GM19351 (cell line): ENCODE measurements at regions not wholly inside any gene's neighbourhood (a gene's known extent, or its start where the extent isn't known, plus 50 kb on each side); places are given as distances from the start of the nearest gene placed in this dataset.

Source experiments
- ATAC-seq: cut with Tn5 transposase; IDR thresholded peaks from one replicate; pipeline ENCODE4 v1.9.1; 2021; ENCODE audit warnings: mild to moderate bottlenecking, moderate library complexity; ENCODE audit not compliant: unreplicated experiment

GRCh38 chr5:117205894-117206293, 631.3 kb upstream of the SEMA6A start:
- no peak for ATAC-seq

DNA sequence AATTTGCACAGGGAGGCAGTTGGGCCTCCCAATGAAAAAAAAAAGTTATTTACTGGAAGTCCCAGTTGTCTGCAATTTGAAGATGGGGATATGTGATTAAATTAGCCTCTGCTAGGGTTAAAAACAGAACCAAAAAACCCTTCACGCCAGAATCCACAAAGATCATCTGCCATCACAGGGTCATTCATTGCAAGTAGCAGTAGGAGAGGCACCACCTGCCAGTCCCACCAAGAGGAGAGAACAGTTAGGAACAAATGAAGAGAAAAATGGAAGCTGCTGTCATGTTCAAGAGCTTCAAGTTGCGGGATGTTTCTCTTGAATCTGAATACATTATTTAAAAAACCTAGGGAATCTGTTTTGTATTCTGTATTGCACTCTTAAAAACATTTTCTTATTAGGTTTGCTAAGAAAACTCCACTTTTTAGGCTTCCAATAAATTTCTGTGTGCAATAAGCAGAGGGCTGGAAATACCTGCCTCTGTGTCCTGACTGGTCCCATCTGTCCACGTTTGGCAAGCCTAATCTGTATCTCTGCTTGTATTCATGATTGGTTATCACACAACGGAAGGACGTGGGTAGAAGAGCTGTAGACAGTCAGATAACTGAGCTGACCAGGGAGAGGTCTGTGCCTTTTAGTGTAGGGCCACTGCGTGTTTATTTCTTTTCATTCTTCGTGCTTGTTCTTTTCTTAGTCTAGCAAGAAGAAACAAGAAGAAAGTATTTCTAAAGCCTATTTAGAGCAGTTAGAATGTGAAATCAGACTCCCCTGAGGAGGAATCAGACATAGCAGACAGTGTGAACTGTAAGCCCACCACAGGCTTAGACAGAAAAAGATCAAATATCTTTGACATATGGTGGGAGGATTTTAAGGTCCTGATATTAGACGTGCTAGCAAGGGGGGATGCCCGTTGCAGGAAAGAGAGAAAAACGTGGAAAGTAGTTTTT, 630.6 kb upstream of the SEMA6A start:
- no peak for ATAC-seq

GRCh38 chr5:117204404-117204803, 629.8 kb upstream of the SEMA6A start:
- no peak for ATAC-seq

DNA sequence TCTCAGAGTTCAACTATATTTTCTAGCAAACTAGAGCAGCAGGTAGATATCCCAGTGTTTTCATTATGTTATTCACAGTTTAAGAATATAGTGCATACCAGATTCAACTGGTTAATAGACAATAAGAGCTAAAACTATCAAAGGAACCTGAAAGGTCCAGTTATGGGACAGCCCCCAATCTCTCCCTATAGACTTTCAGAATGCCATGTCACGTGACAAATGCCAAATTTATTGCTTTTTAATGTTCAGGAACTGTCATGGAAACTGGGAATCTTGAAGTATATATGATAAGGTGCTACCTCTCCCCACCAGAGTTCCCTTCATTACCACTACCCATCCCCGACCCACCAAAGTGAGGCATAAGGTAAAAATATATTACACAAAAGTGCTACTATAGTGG, 629.0 kb upstream of the SEMA6A start:
- no peak for ATAC-seq

DNA sequence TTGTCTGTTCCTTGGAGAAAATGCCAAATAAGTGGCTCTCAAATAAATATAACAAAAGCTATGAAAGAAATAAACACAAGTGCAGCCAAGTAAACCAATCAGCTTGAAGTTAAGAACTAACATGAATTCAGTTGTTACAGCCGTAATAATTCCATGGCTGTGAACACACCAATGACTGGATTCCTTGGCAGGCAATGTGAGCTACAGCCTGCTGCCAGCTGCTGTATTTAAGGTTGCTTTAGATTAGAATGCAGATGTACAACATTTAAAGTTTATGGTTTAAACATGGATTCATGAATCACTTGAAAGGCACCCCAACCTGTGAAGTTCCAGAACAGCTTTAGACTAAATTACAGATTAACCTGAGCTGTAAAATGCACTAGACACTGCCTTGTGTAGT, 626.4 kb upstream of the SEMA6A start:
- no peak for ATAC-seq

- ATAC-seq: no peak
Observed at GRCh38 chr5:117195076-117195475, 620.5 kb upstream of the SEMA6A start.

DNA sequence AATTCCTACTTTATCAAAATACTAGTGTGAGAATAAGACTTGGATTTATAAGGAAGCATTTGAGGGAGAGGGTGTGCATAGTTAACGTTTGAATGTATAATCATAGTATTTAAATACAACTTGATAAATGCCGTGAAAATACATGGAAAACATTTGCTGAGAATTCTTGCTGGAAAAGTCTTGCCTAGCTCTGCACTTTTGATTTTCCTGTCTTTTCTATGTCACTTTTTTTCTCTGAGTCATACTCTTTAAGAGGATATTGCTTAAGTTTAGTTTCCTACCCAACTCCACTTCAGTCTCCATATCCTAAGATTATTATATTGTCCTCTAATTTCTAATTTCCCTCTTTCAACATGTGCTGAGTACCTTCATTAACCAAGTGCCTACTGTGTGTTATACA, 616.6 kb upstream of the SEMA6A start:
- ATAC-seq: no peak

DNA sequence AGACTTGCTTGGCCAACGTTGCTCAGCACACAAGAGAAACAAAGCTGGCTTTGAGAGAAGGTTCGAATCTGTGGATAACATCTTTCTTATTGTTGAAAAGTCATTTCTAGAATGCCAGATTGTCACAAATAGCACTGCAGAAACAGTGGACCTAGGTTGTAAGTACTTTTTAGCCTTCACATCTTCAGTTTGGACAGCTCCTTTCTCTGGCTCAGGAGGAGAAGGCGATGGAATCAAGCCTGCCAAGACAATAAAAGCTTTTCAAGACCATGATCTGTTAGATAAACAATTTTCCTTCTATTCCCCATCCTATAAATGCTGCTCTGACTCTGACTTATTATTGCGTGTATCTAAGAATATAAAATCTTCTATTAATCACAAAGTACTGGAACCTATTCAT, 615.2 kb upstream of the SEMA6A start:
- ATAC-seq: no peak

DNA sequence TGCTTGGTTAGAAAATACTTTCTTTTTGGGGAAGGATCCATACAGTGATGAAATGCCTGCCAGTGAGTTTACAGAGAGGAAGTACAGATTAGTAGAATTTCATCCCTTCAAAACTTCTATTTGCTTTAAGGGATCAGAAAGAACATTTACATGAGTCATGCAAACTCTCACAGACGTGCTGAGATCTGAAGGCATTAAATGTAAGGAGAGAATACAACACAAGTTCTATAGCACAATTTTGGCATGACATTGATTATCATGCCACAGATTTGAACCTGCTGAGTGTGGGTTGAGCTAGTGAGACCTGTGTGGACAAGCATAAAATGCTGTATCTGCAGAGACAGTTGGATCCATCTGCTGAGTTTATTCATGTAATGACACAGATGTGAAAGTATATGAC, 613.6 kb upstream of the SEMA6A start:
- no peak for ATAC-seq

GRCh38 chr5:117186751-117187150, 612.1 kb upstream of the SEMA6A start:
- ATAC-seq: no peak

- no peak for ATAC-seq
Observed at GRCh38 chr5:117183326-117183725, 608.7 kb upstream of the SEMA6A start.

GRCh38 chr5:117182104-117182503, 607.5 kb upstream of the SEMA6A start:
- no peak for ATAC-seq

DNA sequence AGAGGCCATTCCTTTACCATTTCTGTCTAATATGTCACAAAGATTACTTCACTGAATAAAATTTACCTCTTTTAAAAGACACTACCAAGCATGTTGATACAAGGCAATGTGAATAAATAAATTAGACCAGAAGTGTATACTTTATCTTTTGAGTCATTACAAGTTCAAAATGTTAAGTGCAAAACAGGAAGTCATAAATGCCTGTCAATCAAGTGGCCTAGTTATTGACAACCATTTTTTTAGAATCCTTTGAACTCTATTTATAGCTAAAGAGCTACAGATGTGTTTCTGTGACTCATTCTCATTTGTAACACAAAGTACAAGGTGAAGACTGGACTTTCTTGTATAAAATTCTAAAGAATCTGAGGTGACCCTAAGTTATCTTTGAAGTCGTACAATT, 602.7 kb upstream of the SEMA6A start:
- ATAC-seq: no peak

- no peak for ATAC-seq
Observed at GRCh38 chr5:117165068-117165467, 590.4 kb upstream of the SEMA6A start.

DNA sequence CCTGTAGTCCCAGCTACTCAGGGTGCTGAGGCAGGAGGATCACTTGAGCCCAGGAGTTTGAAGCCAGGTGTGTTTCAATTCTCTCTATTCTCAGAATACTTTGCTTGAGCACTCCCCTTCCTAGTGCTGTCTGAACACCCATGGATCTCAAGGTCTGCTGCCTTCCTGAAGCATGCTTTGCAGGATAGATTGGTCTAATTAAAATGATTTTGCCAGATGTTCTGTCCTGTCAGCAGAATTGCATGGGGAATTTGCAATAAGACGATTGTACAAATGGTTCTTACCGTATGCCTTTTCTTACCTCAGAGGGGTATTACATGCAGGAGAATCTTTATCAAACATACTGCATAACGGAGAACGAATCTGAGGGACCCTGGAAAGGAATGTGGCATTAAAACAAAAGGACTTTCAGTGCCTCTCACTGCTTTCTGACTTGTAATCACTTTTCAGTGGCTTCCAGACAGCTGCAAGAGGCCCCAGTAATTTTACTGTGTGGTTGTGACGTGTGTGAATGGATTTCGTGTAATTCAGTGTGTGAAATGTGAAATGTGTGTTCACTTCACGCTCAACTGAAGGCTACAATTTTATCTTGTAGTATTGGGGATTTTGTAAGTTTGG, 587.2 kb upstream of the SEMA6A start:
- no peak for ATAC-seq

DNA sequence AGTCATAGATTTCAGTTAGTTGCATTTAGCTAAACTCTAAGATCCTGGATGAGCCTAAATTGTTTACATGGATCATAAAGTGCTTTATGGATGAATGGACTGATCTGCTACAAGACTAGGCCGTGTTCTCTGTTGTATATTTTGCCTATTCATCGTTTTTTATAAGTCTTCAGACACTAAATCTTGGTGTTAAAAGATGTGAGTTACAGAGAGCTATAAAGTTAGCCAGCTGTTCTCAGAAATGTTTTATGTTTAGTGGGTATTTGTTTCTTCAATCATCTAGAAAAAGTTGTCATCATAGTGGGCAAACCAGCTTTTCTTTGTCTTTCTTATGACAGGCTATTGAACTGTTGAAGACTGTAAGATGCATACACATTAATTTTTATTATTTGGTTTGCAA, 585.8 kb upstream of the SEMA6A start:
- ATAC-seq: no peak

GRCh38 chr5:117149312-117149711, 574.7 kb upstream of the SEMA6A start:
- no peak for ATAC-seq

DNA sequence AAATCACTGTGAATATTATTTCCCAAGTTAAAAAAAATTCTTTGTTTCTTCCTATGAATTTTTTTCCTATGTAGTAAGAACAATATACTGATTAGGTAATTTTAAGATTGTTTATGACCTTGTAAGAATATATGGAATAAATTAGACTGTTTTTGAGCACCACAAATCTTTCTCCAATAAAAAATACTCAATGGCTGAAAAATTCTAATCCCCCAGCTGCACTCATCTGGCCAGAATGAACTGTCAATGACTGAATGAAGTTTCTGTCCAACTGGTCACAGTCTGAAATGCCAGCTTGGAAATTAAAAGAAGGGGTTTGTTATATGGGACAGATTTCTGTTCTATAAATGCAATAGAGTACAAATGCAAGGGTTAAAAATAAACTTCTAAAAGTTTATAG, 569.5 kb upstream of the SEMA6A start:
- no peak for ATAC-seq

DNA sequence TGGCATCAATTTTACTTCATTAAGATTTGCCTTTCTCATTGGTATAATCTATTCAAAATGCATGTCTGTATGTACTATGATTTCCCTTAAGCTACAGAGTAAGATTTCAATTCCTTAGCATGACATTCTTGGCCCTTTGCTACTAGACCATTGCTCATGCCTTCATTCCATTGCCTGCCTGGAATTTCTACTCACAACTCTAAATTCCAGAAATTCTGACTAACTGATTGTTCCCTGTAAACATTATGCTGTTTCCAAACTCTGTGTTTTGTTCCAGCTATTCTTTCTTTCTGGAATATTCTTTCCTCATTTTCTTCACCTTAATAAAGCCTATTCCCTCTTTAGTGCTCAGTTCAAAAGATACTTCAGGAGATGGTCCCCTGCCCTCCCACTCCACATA, 568.8 kb upstream of the SEMA6A start:
- no peak for ATAC-seq

DNA sequence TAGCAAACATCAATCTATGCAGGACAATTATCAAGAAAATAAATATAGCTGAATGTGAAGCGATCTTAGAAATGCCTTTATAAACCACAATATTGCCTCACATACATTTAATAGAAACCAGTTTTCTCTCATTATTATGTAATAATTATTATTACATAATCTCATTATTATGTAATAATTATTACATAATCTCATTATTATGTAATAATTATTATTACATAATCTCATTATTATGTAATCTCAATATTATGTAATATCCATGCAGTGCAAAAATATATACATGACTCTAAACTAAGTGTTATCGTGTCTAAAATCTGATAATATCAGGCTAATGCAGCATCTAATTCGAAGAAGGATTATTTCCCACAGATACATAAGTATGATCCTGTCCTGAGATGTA, 563.9 kb upstream of the SEMA6A start:
- ATAC-seq: no peak

GRCh38 chr5:117135851-117136250, 561.2 kb upstream of the SEMA6A start:
- ATAC-seq: no peak

- ATAC-seq: no peak
Observed at GRCh38 chr5:117133198-117133597, 558.6 kb upstream of the SEMA6A start.
